ENCODE measurements at regions not wholly inside any gene's neighbourhood (a gene's known extent, or its start where the extent isn't known, plus 50 kb on each side); places are given as distances from the start of the nearest gene placed in this dataset.

DNA sequence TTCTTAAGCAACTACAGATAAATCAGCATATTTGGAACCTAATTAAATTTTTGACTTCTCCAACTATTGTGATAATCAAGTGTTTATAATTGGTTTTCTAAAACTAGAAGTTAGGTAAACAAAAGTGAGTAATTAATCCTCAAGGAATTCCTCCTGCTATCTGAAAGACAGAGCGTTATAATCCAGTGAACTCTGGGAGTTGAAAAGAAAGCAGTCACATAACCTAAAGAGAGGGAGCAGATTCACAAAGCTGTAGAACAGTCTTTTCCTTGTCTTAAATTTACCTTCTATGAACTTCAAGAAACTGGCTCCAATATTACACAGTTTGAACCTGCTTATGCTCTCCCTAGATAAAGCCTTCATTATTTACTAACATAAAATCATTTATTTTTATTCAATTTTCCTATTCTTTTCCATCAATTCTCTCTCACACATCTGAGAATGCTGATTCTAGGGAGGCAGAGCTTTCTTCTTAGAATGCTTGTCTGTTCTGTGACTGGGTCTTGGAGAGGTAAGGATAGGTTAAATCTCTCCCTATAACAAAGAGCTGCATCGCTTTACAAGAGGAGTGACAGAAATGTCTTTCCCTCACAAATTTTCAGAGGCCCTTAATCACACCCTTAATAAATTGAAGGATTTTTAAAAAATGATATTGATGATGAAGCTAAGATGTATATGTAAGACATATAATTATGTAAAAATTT, 132.8 kb downstream of the TUSC7 start:
- TF ChIP-seq SP1 (IDR thresholded peaks at IDR 0.05) (no peak), NFRKB (IDR thresholded peaks at IDR 0.05) (no peak), ELF4 (IDR thresholded peaks at IDR 0.05) (no peak), ZNF384 (IDR thresholded peaks at IDR 0.05) (no peak), FOXA1 (IDR thresholded peaks at IDR 0.05) (no peak), FOXK2 (IDR thresholded peaks at IDR 0.05) (no peak), TARDBP (IDR thresholded peaks at IDR 0.05) (no peak), SUZ12 (IDR thresholded peaks at IDR 0.05) (no peak), BHLHE40 (IDR thresholded peaks at IDR 0.05; ENCODE audit: borderline replicate concordance) (no peak), FOXM1 (IDR thresholded peaks at IDR 0.05; ENCODE audit: borderline replicate concordance) (no peak)
- TF ChIP-seq, protein P1, sequence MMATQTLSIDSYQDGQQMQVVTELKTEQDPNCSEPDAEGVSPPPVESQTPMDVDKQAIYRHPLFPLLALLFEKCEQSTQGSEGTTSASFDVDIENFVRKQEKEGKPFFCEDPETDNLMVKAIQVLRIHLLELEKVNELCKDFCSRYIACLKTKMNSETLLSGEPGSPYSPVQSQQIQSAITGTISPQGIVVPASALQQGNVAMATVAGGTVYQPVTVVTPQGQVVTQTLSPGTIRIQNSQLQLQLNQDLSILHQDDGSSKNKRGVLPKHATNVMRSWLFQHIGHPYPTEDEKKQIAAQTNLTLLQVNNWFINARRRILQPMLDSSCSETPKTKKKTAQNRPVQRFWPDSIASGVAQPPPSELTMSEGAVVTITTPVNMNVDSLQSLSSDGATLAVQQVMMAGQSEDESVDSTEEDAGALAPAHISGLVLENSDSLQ (IDR thresholded peaks at IDR 0.05): no peak
